ENCODE measurements at regions not wholly inside any gene's neighbourhood (a gene's known extent, or its start where the extent isn't known, plus 50 kb on each side); places are given as distances from the start of the nearest gene placed in this dataset.

- TF ChIP-seq, protein P1, sequence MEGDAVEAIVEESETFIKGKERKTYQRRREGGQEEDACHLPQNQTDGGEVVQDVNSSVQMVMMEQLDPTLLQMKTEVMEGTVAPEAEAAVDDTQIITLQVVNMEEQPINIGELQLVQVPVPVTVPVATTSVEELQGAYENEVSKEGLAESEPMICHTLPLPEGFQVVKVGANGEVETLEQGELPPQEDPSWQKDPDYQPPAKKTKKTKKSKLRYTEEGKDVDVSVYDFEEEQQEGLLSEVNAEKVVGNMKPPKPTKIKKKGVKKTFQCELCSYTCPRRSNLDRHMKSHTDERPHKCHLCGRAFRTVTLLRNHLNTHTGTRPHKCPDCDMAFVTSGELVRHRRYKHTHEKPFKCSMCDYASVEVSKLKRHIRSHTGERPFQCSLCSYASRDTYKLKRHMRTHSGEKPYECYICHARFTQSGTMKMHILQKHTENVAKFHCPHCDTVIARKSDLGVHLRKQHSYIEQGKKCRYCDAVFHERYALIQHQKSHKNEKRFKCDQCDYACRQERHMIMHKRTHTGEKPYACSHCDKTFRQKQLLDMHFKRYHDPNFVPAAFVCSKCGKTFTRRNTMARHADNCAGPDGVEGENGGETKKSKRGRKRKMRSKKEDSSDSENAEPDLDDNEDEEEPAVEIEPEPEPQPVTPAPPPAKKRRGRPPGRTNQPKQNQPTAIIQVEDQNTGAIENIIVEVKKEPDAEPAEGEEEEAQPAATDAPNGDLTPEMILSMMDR (IDR thresholded peaks at IDR 0.05; ENCODE audit: insufficient read depth, low read length), result no peak
- no peak for DNase-seq (ENCODE audit: low read depth)
- H3K4me3 ChIP-seq (ENCODE audit: low read depth, low read length), result no peak overlapping the region
These were observed 1947.2 kb downstream of the SUCLG1 start for GRCh38 chr2:82511894-82512293.

DNA sequence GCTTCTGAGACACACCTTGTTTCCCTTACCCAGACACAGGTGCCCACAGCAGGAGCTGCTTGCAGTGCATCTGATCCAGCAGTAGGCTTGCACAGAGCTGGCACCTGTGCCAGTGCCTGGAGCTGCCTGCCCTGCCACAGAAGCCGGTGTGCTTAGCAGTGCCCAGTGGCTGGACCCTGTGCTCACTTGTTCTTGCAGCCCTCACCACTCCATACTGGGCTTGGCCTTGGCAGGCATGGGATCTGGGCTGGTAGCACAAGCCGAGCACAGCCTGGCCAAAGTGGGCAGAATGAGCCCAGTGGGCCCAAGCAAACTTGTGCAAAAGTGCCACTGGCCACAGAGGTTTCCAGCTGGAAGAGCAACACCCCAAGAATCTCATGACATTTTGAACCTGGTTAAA lies 1950.4 kb downstream of the SUCLG1 start:
- TF ChIP-seq, protein P1 (IDR thresholded peaks at IDR 0.05; ENCODE audit: insufficient read depth, low read length), result no peak
- DNase-seq (ENCODE audit: low read depth), result no peak
- H3K4me3 ChIP-seq (ENCODE audit: low read depth, low read length), result no peak overlapping the region

DNA sequence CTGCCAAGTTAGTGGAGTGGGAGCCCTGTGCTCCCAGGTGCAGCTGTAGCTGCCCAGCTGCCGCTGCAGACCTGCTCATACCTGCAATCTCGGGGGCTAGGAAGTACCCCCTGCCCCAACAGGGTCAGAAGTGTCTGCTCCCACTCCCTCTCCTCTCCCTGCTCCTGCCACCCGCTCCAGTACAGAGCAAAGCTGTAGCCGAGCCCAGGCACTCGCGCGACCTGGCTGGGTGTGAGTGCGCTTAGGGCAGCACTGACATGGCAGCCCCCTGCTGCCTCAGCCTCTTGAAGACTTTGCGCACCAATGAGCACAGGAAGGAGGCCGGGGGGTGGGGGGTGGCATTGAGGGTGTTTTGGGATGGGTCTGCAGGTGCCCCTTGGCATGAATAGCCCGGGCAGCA lies 1951.4 kb downstream of the SUCLG1 start:
- no peak overlapping the region for H3K4me3 ChIP-seq (ENCODE audit: low read depth, low read length)
- DNase-seq (ENCODE audit: low read depth), result no peak
- TF ChIP-seq, protein P1 (IDR thresholded peaks at IDR 0.05; ENCODE audit: insufficient read depth, low read length), result no peak

DNA sequence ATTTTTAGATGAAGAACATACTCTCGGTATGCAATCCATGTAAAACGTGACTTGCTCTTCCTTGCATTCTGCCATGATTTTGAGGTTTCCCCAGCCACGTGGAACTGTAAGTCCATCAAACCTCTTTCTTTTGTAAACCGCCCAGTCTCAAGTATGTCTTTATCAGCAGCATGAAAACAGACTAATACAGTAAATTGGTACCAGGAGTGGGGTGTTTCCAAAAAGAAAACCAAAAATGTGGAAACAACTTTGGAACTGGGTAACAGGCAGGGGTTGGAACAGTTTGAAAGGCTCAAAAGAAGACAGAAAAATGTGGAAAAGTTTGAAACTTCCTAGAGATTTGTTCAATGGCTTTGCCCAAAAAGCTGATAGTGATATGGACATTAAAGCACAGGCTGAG lies 1957.9 kb downstream of the SUCLG1 start:
- no peak overlapping the region for H3K4me3 ChIP-seq (ENCODE audit: low read depth, low read length)
- TF ChIP-seq, protein P1 (IDR thresholded peaks at IDR 0.05; ENCODE audit: insufficient read depth, low read length), result no peak

DNA sequence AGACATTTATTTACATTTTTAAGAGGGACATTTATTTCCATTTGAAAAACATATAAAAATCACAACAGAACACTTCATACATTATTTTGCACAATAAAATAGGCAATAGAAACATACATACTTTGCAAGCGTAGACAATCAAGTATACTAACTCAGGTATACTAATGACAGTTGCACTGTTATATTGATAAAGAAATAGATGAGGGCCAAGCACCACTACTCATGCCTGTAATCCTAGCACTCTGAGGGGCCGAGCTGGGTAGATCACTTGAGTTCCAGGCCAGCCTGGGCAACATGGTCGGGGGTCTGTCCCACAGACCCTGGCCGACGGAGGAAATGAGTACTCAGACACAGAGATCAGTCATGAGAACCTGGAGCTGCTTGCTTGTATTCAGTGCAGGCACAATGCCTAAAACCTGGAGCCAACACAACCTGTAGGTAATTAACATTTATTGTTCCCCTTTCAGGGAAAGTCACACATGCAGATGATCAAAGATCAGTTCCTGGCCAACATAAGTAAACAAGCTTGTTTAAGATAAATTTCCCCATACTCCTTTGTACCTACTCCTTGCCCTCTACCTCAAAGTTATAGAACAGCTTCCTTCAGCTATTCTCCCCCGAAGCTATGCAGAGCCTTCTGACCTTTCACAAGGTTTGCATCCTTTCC lies 1960.2 kb downstream of the SUCLG1 start:
- TF ChIP-seq, protein P1 (IDR thresholded peaks at IDR 0.05; ENCODE audit: insufficient read depth, low read length), result no peak
- H3K4me3 ChIP-seq (ENCODE audit: low read depth, low read length), result no peak overlapping the region
- DNase-seq (ENCODE audit: low read depth), result no peak

More for the DNA sequence above, 1957.9 kb downstream of the SUCLG1 start:
- DNase-seq (ENCODE audit: low read depth), result no peak

- TF ChIP-seq, protein P1 (IDR thresholded peaks at IDR 0.05; ENCODE audit: insufficient read depth, low read length), result no peak
- DNase-seq (ENCODE audit: low read depth), result no peak
- no peak overlapping the region for H3K4me3 ChIP-seq (ENCODE audit: low read depth, low read length)
These were observed 1964.3 kb downstream of the SUCLG1 start for GRCh38 chr2:82494739-82495138.

DNA sequence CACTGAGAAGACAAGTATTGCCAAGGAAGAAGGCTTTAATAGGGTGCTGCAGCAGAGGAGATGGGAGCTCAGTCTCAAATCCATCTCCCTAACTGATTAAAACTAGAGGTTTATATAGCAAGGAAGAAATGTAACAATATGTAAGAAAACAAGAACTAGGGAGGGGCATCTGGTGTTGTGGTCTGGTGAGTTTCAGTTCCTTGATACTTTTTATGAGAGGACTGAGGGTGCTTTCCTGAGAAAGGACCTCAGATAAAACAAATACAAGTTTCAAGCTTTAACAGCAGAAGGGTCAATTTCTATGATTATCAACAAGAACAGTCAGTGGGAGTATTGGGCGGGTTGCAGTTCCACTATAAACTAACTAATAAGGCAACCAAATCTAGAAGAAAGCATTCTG lies 1967.5 kb downstream of the SUCLG1 start:
- TF ChIP-seq, protein P1 (IDR thresholded peaks at IDR 0.05; ENCODE audit: insufficient read depth, low read length), result no peak
- H3K4me3 ChIP-seq (ENCODE audit: low read depth, low read length), result no peak overlapping the region
- no peak for DNase-seq (ENCODE audit: low read depth)

All from fibroblast of the aortic adventitia (primary cell).